Liver (tissue), 3 donors: ENCODE measurements at regions not wholly inside any gene's neighbourhood (a gene's known extent, or its start where the extent isn't known, plus 50 kb on each side); places are given as distances from the start of the nearest gene placed in this dataset.

Experiments
- ATF3 ChIP-seq: IDR thresholded peaks from 2 replicates; pipeline ENCODE4 v1.6.1; 2016; ENCODE audit warnings: antibody characterized with exemption
- CTCF ChIP-seq: fragments of 150-350 bp; IDR thresholded peaks from 2 replicates; pipeline ENCODE4 v1.5.1; 2017; ENCODE audit warnings: improper control_type of control experiment, low read depth, low read length; ENCODE audit not compliant: missing input control
- EGR1 ChIP-seq, 2 donors: IDR thresholded peaks; 2 replicates each; pipeline ENCODE4 v1.6.1; 2016 to 2018; ENCODE audit warnings: antibody characterized with exemption in 2 of 2, low read depth in 2 of 2
- GABPA ChIP-seq, 2 donors: IDR thresholded peaks in 1 of 2; conservative IDR thresholded peaks in 1 of 2; 2 replicates each; pipeline ENCODE4 v1.6.1; 2016; ENCODE audit warnings: antibody characterized with exemption in 2 of 2, mild to moderate bottlenecking in 1 of 2, moderate library complexity in 1 of 2
- JUND ChIP-seq, 2 donors: IDR thresholded peaks; 2 replicates each; pipeline ENCODE4 v1.6.1; 2016; ENCODE audit warnings: antibody characterized with exemption in 2 of 2
- MAX ChIP-seq: IDR thresholded peaks from 2 replicates; pipeline ENCODE4 v1.6.1; 2016; ENCODE audit warnings: antibody characterized with exemption
- NR2F2 ChIP-seq: IDR thresholded peaks from 2 replicates; pipeline ENCODE4 v1.6.1; 2016; ENCODE audit warnings: antibody characterized with exemption
- TAF1 ChIP-seq: conservative IDR thresholded peaks from 2 replicates; pipeline ENCODE4 v1.6.1; 2016; ENCODE audit warnings: antibody characterized with exemption, mild to moderate bottlenecking
- YY1 ChIP-seq: IDR thresholded peaks from 2 replicates; pipeline ENCODE4 v1.6.1; 2016; ENCODE audit warnings: antibody characterized with exemption, mild to moderate bottlenecking
- donor health status: healthy.
- donor health status: healthy.

DNA sequence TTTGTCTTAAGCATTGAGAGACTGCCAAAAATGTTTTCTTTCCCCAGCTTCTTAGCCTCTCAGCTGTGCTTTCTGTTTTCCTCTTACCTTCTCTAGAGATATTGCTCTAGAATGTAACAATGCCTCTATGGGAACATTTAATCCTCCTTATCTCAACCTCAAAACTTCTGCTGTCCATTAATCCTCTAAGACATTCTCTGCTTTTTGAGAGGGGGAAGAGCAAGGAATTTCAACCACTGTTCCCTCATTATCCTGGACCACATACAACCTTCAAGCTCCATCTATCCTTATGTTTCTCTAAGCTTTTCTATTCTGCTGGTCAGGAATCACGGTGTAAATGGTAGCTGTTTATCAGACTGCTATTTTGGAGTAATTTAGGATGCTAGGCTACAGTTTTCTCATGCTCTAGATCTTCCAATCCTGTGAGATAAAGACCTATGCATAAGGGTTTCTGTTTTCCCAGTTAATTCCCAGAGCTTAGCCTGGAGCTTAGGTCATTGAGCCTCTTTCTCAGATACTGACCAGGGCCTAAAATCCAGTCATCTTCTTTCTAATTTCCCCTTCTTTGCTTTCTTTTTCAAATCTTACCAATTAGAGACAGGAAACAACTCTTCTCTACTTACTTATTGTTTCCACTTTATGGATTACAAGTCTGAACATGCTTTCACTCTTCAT, 282.0 kb downstream of the CALCRL start:
- TF ChIP-seq CTCF (no peak), JUND (IDR thresholded peaks at IDR 0.05) (no peak), ATF3 (no peak), EGR1 (IDR thresholded peaks at IDR 0.05; ENCODE audit: low read depth in 2 of 2) (no peak), GABPA (IDR thresholded peaks at IDR 0.05 in 1 of 2, conservative IDR thresholded peaks at IDR 0.05 in 1 of 2) (no peak), TAF1 (no peak), NR2F2 (no peak), YY1 (no peak), MAX (no peak)
